ENCODE measurements at regions not wholly inside any gene's neighbourhood (a gene's known extent, or its start where the extent isn't known, plus 50 kb on each side); places are given as distances from the start of the nearest gene placed in this dataset.

DNA sequence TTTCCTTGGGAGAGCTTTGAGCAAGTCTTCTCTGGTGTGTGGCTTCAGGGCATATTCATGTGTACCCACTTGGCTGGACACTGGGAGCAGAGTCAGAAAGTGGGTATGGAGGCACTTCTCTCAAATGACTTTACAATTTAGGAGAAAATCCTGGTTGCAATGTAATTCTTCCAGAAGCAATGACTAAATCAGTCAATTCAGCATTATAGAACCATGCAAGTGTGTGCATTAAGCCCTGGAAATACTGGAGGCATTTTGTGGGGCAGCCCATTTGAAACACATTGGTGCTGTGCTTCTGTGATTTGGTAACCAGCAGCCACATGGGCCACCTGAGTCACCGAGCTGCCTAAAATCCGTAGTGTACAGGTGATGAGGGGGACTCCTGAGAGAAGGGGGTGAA lies 94.6 kb upstream of the TAS2R1 start:
- no peak for DNase-seq (ENCODE audit: low read depth)
- H3K4me3 ChIP-seq (ENCODE audit: low read length) = no peak overlapping the region
- TF ChIP-seq, protein P1, sequence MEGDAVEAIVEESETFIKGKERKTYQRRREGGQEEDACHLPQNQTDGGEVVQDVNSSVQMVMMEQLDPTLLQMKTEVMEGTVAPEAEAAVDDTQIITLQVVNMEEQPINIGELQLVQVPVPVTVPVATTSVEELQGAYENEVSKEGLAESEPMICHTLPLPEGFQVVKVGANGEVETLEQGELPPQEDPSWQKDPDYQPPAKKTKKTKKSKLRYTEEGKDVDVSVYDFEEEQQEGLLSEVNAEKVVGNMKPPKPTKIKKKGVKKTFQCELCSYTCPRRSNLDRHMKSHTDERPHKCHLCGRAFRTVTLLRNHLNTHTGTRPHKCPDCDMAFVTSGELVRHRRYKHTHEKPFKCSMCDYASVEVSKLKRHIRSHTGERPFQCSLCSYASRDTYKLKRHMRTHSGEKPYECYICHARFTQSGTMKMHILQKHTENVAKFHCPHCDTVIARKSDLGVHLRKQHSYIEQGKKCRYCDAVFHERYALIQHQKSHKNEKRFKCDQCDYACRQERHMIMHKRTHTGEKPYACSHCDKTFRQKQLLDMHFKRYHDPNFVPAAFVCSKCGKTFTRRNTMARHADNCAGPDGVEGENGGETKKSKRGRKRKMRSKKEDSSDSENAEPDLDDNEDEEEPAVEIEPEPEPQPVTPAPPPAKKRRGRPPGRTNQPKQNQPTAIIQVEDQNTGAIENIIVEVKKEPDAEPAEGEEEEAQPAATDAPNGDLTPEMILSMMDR (conservative IDR thresholded peaks at IDR 0.05; ENCODE audit: low read length) = no peak

DNA sequence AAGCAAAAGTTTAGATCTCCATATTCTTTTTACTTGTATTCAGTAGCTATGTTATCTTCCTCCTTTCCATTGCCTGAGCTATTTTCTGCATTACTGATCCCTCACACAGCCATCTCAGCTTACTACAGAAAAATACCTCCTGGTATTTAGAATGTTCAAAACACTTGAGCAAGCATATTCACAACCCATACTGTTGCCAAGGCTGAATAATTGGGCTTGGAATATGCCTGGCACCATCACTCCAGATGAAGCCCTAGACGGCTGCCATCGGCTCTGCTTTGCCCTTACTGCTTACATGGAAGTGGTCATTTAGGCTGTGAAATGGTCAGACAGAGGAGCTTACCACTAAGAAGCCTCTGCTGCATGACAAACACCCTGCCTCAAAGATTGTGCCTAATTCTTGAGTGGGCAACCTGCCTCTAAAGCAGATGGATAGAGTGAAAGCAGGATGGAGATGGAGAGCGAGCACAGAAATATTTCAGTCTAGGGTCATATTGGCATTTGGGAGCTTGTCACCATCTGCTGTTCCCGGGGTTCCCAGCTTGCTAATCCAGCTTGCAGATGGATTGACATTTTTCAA lies 92.5 kb upstream of the TAS2R1 start:
- TF ChIP-seq, protein P1 (conservative IDR thresholded peaks at IDR 0.05; ENCODE audit: low read length) = no peak
- DNase-seq (ENCODE audit: low read depth) = no peak
- no peak overlapping the region for H3K4me3 ChIP-seq (ENCODE audit: low read length)

DNA sequence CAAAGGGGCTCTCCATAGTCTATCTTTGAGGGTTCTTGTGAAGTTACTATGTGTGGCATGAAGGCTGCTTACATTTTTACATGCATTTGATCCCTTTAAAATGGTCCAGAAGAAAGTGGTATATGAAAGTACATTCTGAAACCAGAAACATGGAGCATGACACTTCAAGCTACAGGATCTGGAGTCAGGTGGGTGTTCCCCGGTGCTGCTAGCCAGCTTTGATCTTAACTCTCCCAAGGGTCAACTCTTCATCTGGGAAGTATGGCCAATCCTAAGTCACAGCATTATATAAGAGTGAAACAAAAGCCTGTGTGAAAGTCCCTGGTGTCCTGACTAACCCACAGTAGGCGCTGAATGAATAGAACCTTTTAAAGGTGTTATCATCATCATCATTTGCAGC lies 91.0 kb upstream of the TAS2R1 start:
- TF ChIP-seq, protein P1 (conservative IDR thresholded peaks at IDR 0.05; ENCODE audit: low read length) = no peak
- DNase-seq (ENCODE audit: low read depth) = no peak

GRCh38 chr5:9720361-9720760 lies 90.2 kb upstream of the TAS2R1 start:
- no peak overlapping the region for H3K4me3 ChIP-seq (ENCODE audit: low read length)
- no peak for DNase-seq (ENCODE audit: low read depth)
- TF ChIP-seq, protein P1 (conservative IDR thresholded peaks at IDR 0.05; ENCODE audit: low read length) = no peak

More for the DNA sequence above, 91.0 kb upstream of the TAS2R1 start:
- no peak overlapping the region for H3K4me3 ChIP-seq (ENCODE audit: low read length)

- H3K4me3 ChIP-seq (ENCODE audit: low read length) = no peak overlapping the region
- TF ChIP-seq, protein P1 (conservative IDR thresholded peaks at IDR 0.05; ENCODE audit: low read length) = no peak
- DNase-seq (ENCODE audit: low read depth) = peak; percentile 71
Observed at GRCh38 chr5:9716838-9717281, 86.7 kb upstream of the TAS2R1 start.

DNA sequence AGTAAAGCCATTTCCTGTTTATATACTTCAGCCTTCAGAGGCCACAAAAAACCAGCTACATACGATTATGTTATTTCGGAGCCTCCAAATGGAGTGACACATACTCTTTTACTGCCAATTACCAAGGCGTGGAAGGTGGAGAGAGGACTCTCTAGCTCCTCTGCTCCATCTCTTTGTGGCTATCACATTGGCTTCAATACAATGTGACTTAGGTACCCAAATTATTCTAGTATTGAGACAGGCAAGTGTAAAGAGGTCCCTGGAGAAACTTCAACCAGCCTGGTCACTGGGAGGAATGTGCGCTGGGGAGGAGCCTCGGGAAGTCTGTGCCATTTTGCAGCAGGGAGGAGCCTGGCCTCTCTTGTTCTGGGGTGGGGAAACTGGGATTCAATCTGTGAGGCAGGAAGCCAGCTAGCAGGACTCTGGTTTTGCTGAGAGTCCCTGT lies 85.8 kb upstream of the TAS2R1 start:
- TF ChIP-seq, protein P1 (conservative IDR thresholded peaks at IDR 0.05; ENCODE audit: low read length) = no peak
- peak; percentile 69 for DNase-seq (ENCODE audit: low read depth)
- no peak overlapping the region for H3K4me3 ChIP-seq (ENCODE audit: low read length)

DNA sequence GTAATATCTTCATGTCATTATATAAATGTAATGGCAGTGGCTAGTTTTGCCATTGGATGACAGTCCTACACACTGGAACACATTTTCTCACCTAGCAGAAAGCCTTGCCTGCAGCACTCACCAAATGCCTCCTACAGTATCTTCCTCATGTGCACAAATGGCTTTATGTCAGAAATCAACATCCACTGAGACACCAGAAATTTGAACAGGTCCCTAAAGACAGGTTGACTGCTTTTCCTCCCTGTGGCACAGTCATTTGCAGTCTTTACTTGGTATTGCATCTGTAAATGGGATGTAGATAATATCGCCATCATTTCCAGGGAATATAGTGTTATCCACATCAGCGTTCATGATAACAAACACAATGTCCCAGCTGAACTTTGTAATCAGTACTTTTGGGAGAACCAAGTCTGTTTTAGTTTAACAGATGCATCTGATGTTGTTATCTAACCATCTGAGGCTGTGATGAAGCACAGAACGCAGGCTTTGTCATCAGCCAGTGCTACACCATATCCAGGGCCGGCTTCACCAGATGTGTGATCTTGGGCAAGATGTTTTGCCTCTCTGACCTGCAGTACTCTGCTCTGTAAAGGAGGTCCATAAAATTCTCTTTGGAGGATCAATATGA lies 83.9 kb upstream of the TAS2R1 start:
- TF ChIP-seq, protein P1 (conservative IDR thresholded peaks at IDR 0.05; ENCODE audit: low read length) = no peak
- peak; percentile 53 for DNase-seq (ENCODE audit: low read depth)
- H3K4me3 ChIP-seq (ENCODE audit: low read length) = no peak overlapping the region

Data from AG10803 (cell line).